NOMO-1 (cell line): ENCODE measurements at regions not wholly inside any gene's neighbourhood (a gene's known extent, or its start where the extent isn't known, plus 50 kb on each side); places are given as distances from the start of the nearest gene placed in this dataset.

Source experiments
- DNase-seq, 2 experiments: peaks; one replicate each; lab custom pipeline; 2025; ENCODE audit not compliant: unreplicated experiment in 2 of 2; lab: John Stamatoyannopoulos, UW

GRCh38 chr10:29962166-29962850 is 97.1 kb downstream of the JCAD start:
- DNase-seq: no peak

- DNase-seq: no peak
These were observed 98.0 kb downstream of the JCAD start for GRCh38 chr10:29961351-29961750.

GRCh38 chr10:29960261-29960660 is 99.1 kb downstream of the JCAD start:
- no peak for DNase-seq

GRCh38 chr10:29959586-29959985 is 99.8 kb downstream of the JCAD start:
- no peak for DNase-seq

- no peak for DNase-seq
These were observed 100.9 kb downstream of the JCAD start for GRCh38 chr10:29958440-29958839.

- no peak for DNase-seq
These were observed 101.5 kb downstream of the JCAD start for GRCh38 chr10:29957907-29958331.

GRCh38 chr10:29957236-29957635 is 102.2 kb downstream of the JCAD start:
- no peak for DNase-seq

GRCh38 chr10:29956335-29956924 is 103.0 kb downstream of the JCAD start:
- no peak for DNase-seq

- DNase-seq: no peak
These were observed 104.0 kb downstream of the JCAD start for GRCh38 chr10:29955329-29955935.

- DNase-seq: no peak
These were observed 107.9 kb downstream of the JCAD start for GRCh38 chr10:29951441-29951931.

- DNase-seq: no peak
These were observed 109.0 kb downstream of the JCAD start for GRCh38 chr10:29950391-29950790.

- no peak for DNase-seq
These were observed 109.9 kb downstream of the JCAD start for GRCh38 chr10:29949411-29950011.

GRCh38 chr10:29948881-29949355 is 110.5 kb downstream of the JCAD start:
- no peak for DNase-seq

GRCh38 chr10:29947701-29948060 is 111.7 kb downstream of the JCAD start:
- no peak for DNase-seq

- DNase-seq: no peak
These were observed 112.3 kb downstream of the JCAD start for GRCh38 chr10:29946953-29947700.

GRCh38 chr10:29946614-29946952 is 112.8 kb downstream of the JCAD start:
- no peak for DNase-seq

GRCh38 chr10:29941476-29941875 is 117.9 kb downstream of the JCAD start:
- no peak for DNase-seq

- no peak for DNase-seq
These were observed 126.4 kb downstream of the JCAD start for GRCh38 chr10:29932991-29933390.

- DNase-seq: no peak
These were observed 127.6 kb downstream of the JCAD start for GRCh38 chr10:29931833-29932232.

- DNase-seq: no peak
These were observed 130.4 kb downstream of the JCAD start for GRCh38 chr10:29929006-29929405.

- no peak for DNase-seq
These were observed 132.7 kb downstream of the JCAD start for GRCh38 chr10:29926693-29927048.
